C4-2B (cell line): ENCODE measurements at regions not wholly inside any gene's neighbourhood (a gene's known extent, or its start where the extent isn't known, plus 50 kb on each side); places are given as distances from the start of the nearest gene placed in this dataset.

Experiments used
- H3K27ac ChIP-seq: fragments of 450-650 bp; 2 replicates; pipeline ENCODE4 v1.5.1; 2017
- ZFX ChIP-seq: fragments of 450-650 bp; IDR thresholded peaks from 2 replicates; pipeline ENCODE4 v1.6.1; 2017
- TF ChIP-seq, protein P1 (sequence below): fragments of 450-650 bp; conservative IDR thresholded peaks from 2 replicates; pipeline ENCODE4 v1.5.1; 2017; ENCODE audit warnings: mild to moderate bottlenecking

DNA sequence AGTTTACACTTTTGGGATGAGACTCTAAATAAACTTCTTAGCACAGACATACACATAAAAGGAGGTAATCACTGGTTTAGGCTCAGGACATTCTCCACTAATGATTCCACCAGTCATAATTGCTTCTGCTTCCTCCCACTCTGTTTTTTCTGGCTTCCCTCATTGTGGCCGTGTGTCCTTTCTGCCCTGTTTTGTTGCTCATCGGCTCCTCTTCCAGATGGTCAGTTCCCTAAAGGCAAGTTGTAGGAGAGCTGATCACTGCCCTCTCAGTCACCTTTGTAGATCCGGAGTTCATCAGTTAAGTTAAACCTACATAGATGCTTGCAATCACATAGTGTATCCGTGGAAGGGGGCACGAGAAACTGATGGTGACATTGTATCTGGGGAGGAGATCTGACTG, 200.5 kb upstream of the ARG1 start:
- no peak overlapping the region for H3K27ac ChIP-seq
- no peak for TF ChIP-seq ZFX
- TF ChIP-seq, protein P1, sequence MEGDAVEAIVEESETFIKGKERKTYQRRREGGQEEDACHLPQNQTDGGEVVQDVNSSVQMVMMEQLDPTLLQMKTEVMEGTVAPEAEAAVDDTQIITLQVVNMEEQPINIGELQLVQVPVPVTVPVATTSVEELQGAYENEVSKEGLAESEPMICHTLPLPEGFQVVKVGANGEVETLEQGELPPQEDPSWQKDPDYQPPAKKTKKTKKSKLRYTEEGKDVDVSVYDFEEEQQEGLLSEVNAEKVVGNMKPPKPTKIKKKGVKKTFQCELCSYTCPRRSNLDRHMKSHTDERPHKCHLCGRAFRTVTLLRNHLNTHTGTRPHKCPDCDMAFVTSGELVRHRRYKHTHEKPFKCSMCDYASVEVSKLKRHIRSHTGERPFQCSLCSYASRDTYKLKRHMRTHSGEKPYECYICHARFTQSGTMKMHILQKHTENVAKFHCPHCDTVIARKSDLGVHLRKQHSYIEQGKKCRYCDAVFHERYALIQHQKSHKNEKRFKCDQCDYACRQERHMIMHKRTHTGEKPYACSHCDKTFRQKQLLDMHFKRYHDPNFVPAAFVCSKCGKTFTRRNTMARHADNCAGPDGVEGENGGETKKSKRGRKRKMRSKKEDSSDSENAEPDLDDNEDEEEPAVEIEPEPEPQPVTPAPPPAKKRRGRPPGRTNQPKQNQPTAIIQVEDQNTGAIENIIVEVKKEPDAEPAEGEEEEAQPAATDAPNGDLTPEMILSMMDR, result no peak

DNA sequence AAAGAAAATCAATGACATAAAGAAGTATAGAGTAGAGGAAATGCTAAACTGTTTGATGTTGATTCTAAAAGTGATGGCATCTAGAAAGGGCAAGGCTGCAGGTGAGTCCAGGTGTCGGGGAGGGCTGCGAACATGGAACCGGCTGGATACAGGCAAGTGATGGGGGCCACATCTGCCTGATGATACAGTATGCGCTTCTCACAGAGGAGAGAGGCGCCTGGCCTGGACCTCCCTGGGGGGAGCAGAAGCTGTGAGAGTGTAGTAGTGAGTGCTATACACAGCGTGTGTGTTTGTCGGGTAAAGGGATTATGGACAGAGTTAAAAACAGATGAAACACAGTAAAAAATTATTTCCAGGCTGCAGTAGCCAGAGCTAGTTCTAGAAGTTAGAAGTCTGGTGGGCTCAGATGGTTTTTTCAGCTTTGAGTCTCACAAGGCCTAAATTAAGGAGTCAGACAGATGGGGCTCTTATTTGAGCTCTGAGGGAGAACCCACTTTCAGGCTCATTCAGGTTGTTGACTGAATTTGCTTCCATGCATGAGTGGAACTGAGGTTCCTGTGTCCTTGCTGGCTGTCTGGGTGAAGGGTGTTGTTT, 195.8 kb upstream of the ARG1 start:
- no peak for TF ChIP-seq ZFX
- TF ChIP-seq, protein P1, result no peak
- no peak overlapping the region for H3K27ac ChIP-seq

DNA sequence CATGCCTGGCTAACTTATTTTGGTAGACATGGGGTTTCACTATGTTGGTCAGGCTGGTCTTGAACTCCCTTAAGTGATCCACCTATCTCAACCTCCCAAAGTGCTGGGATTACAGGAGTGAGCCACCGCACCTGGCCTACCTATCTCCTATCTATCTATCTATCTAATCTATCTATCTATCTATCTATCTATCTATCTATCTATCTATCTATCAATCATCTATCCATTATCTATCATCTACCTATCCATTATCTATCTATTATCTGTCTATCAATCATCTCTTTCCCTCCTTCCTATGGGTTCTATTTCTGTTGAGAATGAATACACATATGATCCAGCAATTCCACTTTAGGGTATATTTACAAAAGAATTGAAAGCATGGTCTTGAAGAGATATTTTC, 194.2 kb upstream of the ARG1 start:
- TF ChIP-seq, protein P1, result no peak
- TF ChIP-seq ZFX, result no peak
- no peak overlapping the region for H3K27ac ChIP-seq

DNA sequence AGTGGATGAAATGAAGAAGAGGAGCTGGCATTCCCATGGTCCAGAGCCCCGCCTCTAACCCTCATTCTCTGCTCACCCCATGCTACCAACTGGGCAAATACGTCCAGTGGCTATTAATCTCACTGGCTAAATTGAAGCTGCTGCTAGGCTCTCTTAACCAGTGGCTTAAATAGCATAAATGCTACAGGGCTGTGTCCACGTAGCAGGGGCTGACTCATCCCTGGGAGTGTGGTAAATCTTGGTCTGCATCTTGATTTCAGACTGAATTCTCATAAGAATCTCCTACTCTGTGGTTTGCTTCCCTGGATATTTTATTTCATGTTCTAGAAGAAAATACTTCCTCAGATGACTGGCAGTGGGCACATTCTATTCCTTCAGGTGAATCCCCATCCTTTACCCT, 193.1 kb upstream of the ARG1 start:
- TF ChIP-seq, protein P1, result no peak
- no peak for TF ChIP-seq ZFX
- no peak overlapping the region for H3K27ac ChIP-seq

DNA sequence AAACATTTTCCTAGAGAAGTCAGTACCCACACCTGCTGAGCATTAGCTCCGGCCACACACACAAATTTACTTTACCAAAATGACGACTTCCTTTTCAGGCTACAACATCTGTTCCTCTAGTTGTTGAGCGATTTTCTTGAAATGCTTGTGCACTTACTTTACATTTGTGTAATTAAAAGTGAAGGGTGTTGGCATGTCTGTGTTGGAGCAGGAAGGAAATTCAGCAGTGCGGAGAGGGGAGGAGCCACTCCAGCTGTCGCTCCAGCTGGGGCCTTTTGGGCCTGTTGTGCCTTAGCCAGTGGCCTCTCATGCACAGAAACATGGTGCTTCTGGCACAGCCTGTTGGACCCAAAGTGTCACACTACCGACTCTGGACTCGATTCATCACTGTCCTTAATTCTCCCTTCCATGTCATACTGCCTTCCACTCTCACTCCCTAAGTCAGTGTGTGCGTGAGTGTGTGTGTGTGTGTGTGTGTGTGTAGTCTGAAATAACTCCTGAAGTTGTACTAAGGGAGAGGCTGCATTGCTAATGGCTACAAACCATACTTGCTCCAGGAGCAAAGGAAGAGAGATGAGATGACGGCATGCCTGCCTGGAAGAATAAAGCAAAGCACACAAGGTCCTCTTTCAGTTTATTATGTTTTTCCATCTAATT, 191.8 kb upstream of the ARG1 start:
- TF ChIP-seq, protein P1, result no peak
- TF ChIP-seq ZFX, result no peak
- H3K27ac ChIP-seq, result no peak overlapping the region

DNA sequence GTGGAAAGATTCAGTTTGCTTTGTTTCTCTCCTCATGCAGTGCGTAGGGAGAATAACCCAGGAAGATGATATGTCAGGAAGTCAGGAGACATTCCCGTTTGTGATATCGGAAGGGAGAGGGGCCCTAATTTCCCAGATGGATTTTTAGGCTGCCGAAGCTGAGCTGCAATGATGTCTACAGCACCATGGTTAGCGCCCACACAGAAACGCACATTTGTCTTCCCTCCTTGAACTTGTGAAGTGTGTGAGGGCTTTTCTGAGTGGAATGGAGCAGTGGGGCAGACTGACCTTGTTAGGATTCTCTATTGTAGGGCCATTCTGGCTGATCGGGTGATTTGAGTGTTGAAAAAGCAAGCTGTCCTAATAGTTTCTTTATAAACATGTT, 191.3 kb upstream of the ARG1 start:
- TF ChIP-seq, protein P1, result no peak
- TF ChIP-seq ZFX, result no peak
- no peak overlapping the region for H3K27ac ChIP-seq

DNA sequence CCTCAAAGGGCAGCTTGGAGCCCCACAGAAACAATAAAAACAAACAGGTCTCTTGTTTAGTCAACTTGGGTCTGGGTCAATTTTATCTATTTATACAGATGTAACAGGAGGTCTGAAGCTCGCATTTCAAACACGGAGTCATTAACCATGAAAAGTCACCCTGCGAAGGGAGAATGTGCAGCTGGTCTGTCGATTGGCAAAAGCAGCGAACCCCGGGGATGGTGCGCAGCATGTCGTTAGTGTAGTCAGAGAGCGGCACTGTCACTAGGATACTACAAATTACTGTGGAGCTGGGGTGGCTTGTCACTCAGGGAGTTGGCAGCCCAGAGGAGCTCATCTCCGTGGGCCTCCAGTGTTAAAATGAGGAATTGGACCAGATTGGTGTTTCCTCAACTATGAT, 190.4 kb upstream of the ARG1 start:
- no peak overlapping the region for H3K27ac ChIP-seq
- TF ChIP-seq, protein P1, result no peak
- TF ChIP-seq ZFX, result no peak
